ENCODE measurements at regions not wholly inside any gene's neighbourhood (a gene's known extent, or its start where the extent isn't known, plus 50 kb on each side); places are given as distances from the start of the nearest gene placed in this dataset.

DNA sequence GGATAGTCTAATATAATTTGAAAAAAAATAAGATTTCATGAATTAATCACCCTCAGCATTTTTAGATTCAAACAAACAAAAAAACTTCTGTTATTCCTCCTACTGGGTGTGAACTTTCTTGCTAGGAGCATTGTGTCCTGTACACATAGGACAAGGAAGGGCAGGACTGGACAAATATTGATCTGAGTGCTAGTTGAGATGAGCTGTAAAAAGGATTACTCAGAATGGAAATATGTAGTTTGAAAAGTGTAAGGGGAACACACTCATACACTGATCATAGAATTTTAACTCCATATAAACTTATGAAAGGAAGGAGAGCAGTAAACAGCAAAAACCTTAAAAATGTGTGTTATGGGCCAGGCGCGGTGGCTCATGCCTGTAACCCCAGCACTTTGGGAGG is 156.5 kb upstream of the ZNF648 start:
- Histone ChIP-seq H3K27me3 (ENCODE audit: control insufficient read depth in 1 of 2, insufficient read depth in 2 of 2, low read length in 2 of 2) (no peaks in the 10 kb centered on the region), H3K4me3 (ENCODE audit: low read depth in 1 of 2, low read length in 2 of 2) (no peak overlapping the region)

DNA sequence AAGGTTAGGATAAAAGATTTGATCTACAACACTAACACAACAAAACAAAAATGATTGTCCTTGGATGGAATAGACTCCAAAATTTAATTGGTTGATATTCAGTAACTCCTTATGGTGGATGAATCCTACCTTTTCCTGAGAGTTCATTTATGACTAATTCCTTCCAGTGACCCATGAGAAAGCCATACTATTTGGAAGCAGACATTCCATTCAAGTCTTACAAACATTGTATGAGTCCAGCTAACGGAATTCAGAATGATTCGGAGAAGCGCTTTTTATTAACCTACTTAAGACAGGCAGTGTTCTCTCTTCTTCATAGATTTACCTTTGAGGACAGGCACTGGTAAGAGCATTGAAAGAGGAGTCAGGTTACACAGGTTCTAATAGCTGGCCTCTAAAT is 155.6 kb upstream of the ZNF648 start:
- Histone ChIP-seq H3K4me3 (ENCODE audit: low read depth in 1 of 2, low read length in 2 of 2) (no peak overlapping the region), H3K27me3 (ENCODE audit: control insufficient read depth in 1 of 2, insufficient read depth in 2 of 2, low read length in 2 of 2) (no peaks in the 10 kb centered on the region), H3K4me1 (ENCODE audit: control insufficient read depth in 1 of 2, insufficient read depth in 2 of 2, low read length in 2 of 2) (peaks cover 0 to 7% of the 10 kb centered on the region in 2 donors), H3K27ac (ENCODE audit: low read depth, low read length) (no peak overlapping the region), H3K9me3 (ENCODE audit: control insufficient read depth in 1 of 2, low read length in 2 of 2) (no peaks in the 10 kb centered on the region), H3K9ac (ENCODE audit: low read depth in 1 of 2, low read length in 2 of 2) (no peak overlapping the region), H3K36me3 (ENCODE audit: control insufficient read depth in 1 of 2, insufficient read depth in 2 of 2, low read length in 2 of 2) (no peaks in the 10 kb centered on the region)

More for the DNA sequence above, 156.5 kb upstream of the ZNF648 start:
- no peaks in the 10 kb centered on the region for H3K36me3 ChIP-seq (ENCODE audit: control insufficient read depth in 1 of 2, insufficient read depth in 2 of 2, low read length in 2 of 2)
- H3K27ac ChIP-seq (ENCODE audit: low read depth, low read length): no peak overlapping the region
- H3K4me1 ChIP-seq (ENCODE audit: control insufficient read depth in 1 of 2, insufficient read depth in 2 of 2, low read length in 2 of 2): peaks cover 0 to 7% of the 10 kb centered on the region in 2 donors
- H3K9ac ChIP-seq (ENCODE audit: low read depth in 1 of 2, low read length in 2 of 2): no peak overlapping the region
- H3K9me3 ChIP-seq (ENCODE audit: control insufficient read depth in 1 of 2, low read length in 2 of 2): no peaks in the 10 kb centered on the region

DNA sequence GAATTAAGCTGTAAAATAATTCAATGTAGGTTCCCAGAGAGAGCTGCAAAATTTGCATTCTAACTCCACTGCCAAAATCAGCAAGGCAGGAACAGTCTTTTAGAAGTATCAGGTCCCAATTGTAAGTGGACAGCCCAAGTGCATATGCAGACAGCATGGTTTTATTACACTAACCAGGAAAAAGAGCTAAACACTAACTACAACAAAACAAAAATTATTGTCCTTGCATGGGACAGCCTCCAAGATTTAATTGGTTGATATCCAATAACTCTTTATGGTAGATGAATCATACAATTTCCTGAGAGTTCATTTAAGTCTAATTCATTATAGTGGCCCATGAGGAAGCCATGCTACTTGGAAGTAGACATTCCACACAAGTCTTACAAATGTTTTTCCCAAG is 154.3 kb upstream of the ZNF648 start:
- no peaks in the 10 kb centered on the region for H3K27me3 ChIP-seq (ENCODE audit: control insufficient read depth in 1 of 2, insufficient read depth in 2 of 2, low read length in 2 of 2)
- H3K4me1 ChIP-seq (ENCODE audit: control insufficient read depth in 1 of 2, insufficient read depth in 2 of 2, low read length in 2 of 2): peaks cover 0 to 7% of the 10 kb centered on the region in 2 donors
- H3K27ac ChIP-seq (ENCODE audit: low read depth, low read length): no peak overlapping the region
- no peaks in the 10 kb centered on the region for H3K9me3 ChIP-seq (ENCODE audit: control insufficient read depth in 1 of 2, low read length in 2 of 2)
- no peak overlapping the region for H3K4me3 ChIP-seq (ENCODE audit: low read depth in 1 of 2, low read length in 2 of 2)
- no peaks in the 10 kb centered on the region for H3K36me3 ChIP-seq (ENCODE audit: control insufficient read depth in 1 of 2, insufficient read depth in 2 of 2, low read length in 2 of 2)
- H3K9ac ChIP-seq (ENCODE audit: low read depth in 1 of 2, low read length in 2 of 2): no peak overlapping the region

DNA sequence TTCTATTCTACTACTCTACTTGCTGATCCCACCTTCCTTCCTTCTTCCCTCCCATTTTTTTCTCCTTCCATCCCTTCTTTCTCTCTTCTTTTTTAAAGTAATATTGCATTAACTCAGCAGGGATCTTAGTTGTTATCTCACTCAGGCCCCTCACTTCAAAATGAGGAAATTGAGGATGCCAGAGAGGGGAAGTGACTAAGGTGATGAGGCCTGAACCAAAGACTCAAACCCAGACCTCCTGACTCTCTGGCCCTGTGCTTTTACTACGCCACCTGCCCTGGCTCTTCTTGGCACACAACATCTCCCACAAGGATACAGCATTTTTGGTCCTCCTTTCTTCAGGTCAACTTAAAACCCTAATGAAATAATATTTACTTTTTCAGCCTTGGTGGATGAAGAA is 151.7 kb upstream of the ZNF648 start:
- Histone ChIP-seq H3K27ac (ENCODE audit: low read depth, low read length) (no peak overlapping the region), H3K36me3 (ENCODE audit: control insufficient read depth in 1 of 2, insufficient read depth in 2 of 2, low read length in 2 of 2) (no peaks in the 10 kb centered on the region), H3K4me1 (ENCODE audit: control insufficient read depth in 1 of 2, insufficient read depth in 2 of 2, low read length in 2 of 2) (peaks cover 0 to 7% of the 10 kb centered on the region in 2 donors), H3K9ac (ENCODE audit: low read depth in 1 of 2, low read length in 2 of 2) (no peak overlapping the region), H3K9me3 (ENCODE audit: control insufficient read depth in 1 of 2, low read length in 2 of 2) (no peaks in the 10 kb centered on the region), H3K27me3 (ENCODE audit: control insufficient read depth in 1 of 2, insufficient read depth in 2 of 2, low read length in 2 of 2) (no peaks in the 10 kb centered on the region), H3K4me3 (ENCODE audit: low read depth in 1 of 2, low read length in 2 of 2) (no peak overlapping the region)

DNA sequence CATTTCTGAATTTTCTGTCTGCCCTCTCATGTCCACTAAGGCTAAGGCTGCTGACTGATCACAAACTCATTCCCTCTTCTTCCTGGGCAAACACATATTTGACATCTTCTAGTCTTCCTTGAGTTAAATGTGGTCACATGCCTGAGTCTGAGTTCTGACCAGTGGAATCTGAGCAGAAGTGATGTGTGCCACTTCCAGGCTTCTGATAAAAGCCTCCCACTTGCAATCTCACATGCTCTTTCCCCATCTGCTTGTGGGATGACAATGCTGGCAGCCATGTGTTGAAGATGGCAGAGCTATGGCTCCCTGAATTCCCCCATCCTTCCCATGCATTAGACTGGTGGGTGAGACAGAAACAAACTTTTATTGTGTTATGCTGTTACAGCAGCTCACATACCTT is 149.9 kb upstream of the ZNF648 start:
- Histone ChIP-seq H3K9me3 (ENCODE audit: control insufficient read depth in 1 of 2, low read length in 2 of 2) (no peaks in the 10 kb centered on the region), H3K36me3 (ENCODE audit: control insufficient read depth in 1 of 2, insufficient read depth in 2 of 2, low read length in 2 of 2) (no peaks in the 10 kb centered on the region), H3K4me3 (ENCODE audit: low read depth in 1 of 2, low read length in 2 of 2) (no peak overlapping the region), H3K9ac (ENCODE audit: low read depth in 1 of 2, low read length in 2 of 2) (no peak overlapping the region), H3K27ac (ENCODE audit: low read depth, low read length) (no peak overlapping the region), H3K4me1 (ENCODE audit: control insufficient read depth in 1 of 2, insufficient read depth in 2 of 2, low read length in 2 of 2) (peaks cover 0 to 7% of the 10 kb centered on the region in 2 donors), H3K27me3 (ENCODE audit: control insufficient read depth in 1 of 2, insufficient read depth in 2 of 2, low read length in 2 of 2) (no peaks in the 10 kb centered on the region)

DNA sequence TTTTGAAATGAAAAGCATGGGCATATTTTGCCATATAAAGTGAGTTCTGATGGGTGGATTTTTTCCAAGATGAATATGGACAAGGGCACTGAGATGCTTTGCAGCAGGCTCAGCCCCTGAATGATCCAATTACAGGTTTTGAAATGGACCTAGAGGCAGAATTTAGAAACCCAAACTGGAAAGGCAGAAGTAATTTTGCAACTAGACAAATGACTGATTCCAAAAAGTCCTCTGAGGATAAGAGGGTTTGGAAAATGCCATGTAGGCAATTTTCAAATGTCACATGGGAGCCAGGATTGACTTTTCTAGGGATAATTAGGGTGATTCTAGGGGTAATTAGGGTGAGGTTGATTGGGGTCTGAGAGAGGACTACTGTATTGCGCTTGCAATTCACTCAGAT is 148.9 kb upstream of the ZNF648 start:
- Histone ChIP-seq H3K27ac (ENCODE audit: low read depth, low read length) (no peak overlapping the region), H3K9ac (ENCODE audit: low read depth in 1 of 2, low read length in 2 of 2) (no peak overlapping the region), H3K36me3 (ENCODE audit: control insufficient read depth in 1 of 2, insufficient read depth in 2 of 2, low read length in 2 of 2) (no peaks in the 10 kb centered on the region), H3K27me3 (ENCODE audit: control insufficient read depth in 1 of 2, insufficient read depth in 2 of 2, low read length in 2 of 2) (no peaks in the 10 kb centered on the region), H3K4me3 (ENCODE audit: low read depth in 1 of 2, low read length in 2 of 2) (no peak overlapping the region), H3K4me1 (ENCODE audit: control insufficient read depth in 1 of 2, insufficient read depth in 2 of 2, low read length in 2 of 2) (no peaks in the 10 kb centered on the region), H3K9me3 (ENCODE audit: control insufficient read depth in 1 of 2, low read length in 2 of 2) (no peaks in the 10 kb centered on the region)

DNA sequence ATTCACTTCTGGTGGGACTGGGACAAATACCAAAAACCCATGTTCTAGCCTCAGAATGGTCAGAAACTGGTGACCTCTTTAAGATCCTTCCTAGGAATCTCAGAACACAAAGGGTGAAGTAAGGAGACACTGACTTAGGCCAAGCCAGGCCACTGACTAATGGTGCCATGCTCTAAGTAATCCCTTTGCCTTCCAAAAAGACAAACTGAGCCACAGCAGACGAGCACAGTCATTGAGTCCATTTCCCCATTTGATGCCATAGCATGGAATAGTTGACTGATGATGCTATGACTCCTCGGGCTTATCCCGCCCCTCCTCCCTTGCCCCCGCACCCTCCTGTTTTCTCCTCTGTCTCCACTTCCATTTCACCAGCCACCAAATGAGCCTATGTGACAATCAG is 145.8 kb upstream of the ZNF648 start:
- Histone ChIP-seq H3K27ac (ENCODE audit: low read depth, low read length) (no peak overlapping the region), H3K27me3 (ENCODE audit: control insufficient read depth in 1 of 2, insufficient read depth in 2 of 2, low read length in 2 of 2) (no peaks in the 10 kb centered on the region), H3K9ac (ENCODE audit: low read depth in 1 of 2, low read length in 2 of 2) (no peak overlapping the region), H3K4me1 (ENCODE audit: control insufficient read depth in 1 of 2, insufficient read depth in 2 of 2, low read length in 2 of 2) (no peaks in the 10 kb centered on the region), H3K4me3 (ENCODE audit: low read depth in 1 of 2, low read length in 2 of 2) (no peak overlapping the region), H3K36me3 (ENCODE audit: control insufficient read depth in 1 of 2, insufficient read depth in 2 of 2, low read length in 2 of 2) (no peaks in the 10 kb centered on the region), H3K9me3 (ENCODE audit: control insufficient read depth in 1 of 2, low read length in 2 of 2) (no peaks in the 10 kb centered on the region)

DNA sequence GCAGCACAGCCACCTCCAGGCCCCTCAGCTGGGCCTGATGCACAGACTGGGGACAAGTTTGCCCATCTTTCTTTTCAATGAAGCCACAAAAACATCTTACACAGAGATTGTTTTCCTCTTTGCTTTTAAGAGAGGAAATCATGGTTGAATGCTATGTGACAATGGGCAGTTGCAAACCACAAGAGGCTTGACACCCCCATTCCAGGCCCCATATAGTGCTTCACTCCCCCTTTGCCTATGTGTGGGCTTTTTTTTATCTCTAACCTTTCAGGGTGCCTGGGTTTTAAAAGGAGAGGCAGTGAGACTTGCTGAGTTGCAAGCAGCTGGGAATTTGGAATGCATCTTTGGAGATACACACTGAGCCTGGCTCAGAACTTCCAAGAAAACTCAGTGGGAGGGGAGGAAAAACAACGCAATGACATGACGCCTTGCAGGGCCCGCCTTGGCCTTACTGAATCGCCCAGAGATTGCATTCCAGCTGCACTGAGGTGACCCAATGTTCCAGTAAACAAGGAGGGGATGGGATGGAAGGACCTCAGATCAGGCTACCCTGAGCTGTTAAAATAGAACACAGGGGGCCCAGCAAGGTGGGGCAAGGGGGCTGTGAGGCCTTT is 145.2 kb upstream of the ZNF648 start:
- Histone ChIP-seq H3K4me3 (ENCODE audit: low read depth in 1 of 2, low read length in 2 of 2) (no peak overlapping the region), H3K4me1 (ENCODE audit: control insufficient read depth in 1 of 2, insufficient read depth in 2 of 2, low read length in 2 of 2) (no peaks in the 10 kb centered on the region), H3K27ac (ENCODE audit: low read depth, low read length) (no peak overlapping the region), H3K27me3 (ENCODE audit: control insufficient read depth in 1 of 2, insufficient read depth in 2 of 2, low read length in 2 of 2) (no peaks in the 10 kb centered on the region), H3K9me3 (ENCODE audit: control insufficient read depth in 1 of 2, low read length in 2 of 2) (no peaks in the 10 kb centered on the region), H3K9ac (ENCODE audit: low read depth in 1 of 2, low read length in 2 of 2) (no peak overlapping the region), H3K36me3 (ENCODE audit: control insufficient read depth in 1 of 2, insufficient read depth in 2 of 2, low read length in 2 of 2) (no peaks in the 10 kb centered on the region)

DNA sequence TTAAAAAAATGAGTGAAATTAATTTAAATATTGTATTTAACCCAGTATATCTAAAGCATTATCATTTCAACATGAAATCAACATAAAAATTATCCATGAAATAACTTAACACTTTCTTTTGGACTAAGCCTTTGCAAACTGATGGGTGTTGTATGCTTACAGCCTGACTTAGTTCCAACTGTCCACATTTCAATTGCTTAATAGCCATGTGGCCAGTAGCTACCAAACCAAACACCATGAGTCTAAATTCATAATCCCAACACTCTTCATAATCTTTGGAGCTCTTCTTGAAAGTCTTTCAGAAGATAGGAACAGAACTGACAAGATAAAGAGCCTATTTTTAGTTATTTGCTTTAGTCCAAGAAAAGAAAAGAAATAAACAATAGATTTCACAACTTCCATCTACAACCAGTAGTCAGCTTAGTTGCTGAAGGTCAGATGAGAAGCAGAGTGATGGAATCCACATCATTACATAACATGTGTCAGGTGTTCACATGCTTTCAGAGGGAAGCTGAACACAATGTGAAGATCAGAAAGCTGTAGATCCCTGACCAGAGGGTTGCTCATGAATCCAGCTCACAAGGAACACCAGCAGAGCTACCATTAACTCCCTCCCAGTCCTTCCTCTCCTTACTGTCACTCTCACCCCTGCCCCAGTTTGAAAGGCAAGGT is 144.0 kb upstream of the ZNF648 start:
- Histone ChIP-seq H3K9ac (ENCODE audit: low read depth in 1 of 2, low read length in 2 of 2) (no peak overlapping the region), H3K36me3 (ENCODE audit: control insufficient read depth in 1 of 2, insufficient read depth in 2 of 2, low read length in 2 of 2) (no peaks in the 10 kb centered on the region), H3K27me3 (ENCODE audit: control insufficient read depth in 1 of 2, insufficient read depth in 2 of 2, low read length in 2 of 2) (no peaks in the 10 kb centered on the region), H3K27ac (ENCODE audit: low read depth, low read length) (no peak overlapping the region), H3K9me3 (ENCODE audit: control insufficient read depth in 1 of 2, low read length in 2 of 2) (no peaks in the 10 kb centered on the region), H3K4me1 (ENCODE audit: control insufficient read depth in 1 of 2, insufficient read depth in 2 of 2, low read length in 2 of 2) (peaks cover 0 to 5% of the 10 kb centered on the region in 2 donors), H3K4me3 (ENCODE audit: low read depth in 1 of 2, low read length in 2 of 2) (no peak overlapping the region)

DNA sequence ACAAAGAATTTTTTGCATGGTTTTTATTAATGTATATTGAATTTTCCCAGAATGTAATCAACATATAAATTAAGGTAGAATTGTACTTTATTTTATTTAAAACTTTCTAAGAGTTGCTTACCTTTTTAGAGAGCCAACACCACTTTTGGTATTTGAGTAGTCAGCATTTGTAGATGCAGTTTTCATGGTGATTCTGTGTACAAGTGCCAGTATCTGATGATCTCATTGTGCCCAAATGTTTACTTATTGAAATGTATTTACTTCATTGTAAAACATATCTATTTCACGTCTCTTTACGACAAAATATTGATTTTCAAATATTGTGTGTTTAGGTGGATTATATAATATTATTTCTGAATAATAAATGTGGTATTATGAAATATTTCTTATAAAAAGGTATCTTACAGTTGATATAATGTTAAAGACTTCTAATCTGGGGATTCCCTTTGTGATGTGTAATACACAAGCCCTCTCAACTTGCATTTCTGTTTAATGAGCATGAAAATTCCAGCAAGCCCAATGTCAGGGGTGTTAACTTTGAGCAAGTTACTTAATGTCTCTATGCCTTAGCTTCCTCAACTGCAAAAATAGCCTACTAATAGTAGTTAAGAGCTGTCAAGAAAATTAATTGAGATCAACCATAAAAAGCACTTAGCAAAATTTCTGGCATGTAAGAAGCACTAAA is 141.8 kb upstream of the ZNF648 start:
- Histone ChIP-seq H3K4me3 (ENCODE audit: low read depth in 1 of 2, low read length in 2 of 2) (no peak overlapping the region), H3K9me3 (ENCODE audit: control insufficient read depth in 1 of 2, low read length in 2 of 2) (no peaks in the 10 kb centered on the region), H3K36me3 (ENCODE audit: control insufficient read depth in 1 of 2, insufficient read depth in 2 of 2, low read length in 2 of 2) (no peaks in the 10 kb centered on the region), H3K9ac (ENCODE audit: low read depth in 1 of 2, low read length in 2 of 2) (no peak overlapping the region), H3K27ac (ENCODE audit: low read depth, low read length) (no peak overlapping the region), H3K27me3 (ENCODE audit: control insufficient read depth in 1 of 2, insufficient read depth in 2 of 2, low read length in 2 of 2) (no peaks in the 10 kb centered on the region), H3K4me1 (ENCODE audit: control insufficient read depth in 1 of 2, insufficient read depth in 2 of 2, low read length in 2 of 2) (peaks cover 0 to 8% of the 10 kb centered on the region in 2 donors)
